A673 (cell line): ENCODE measurements at regions not wholly inside any gene's neighbourhood (a gene's known extent, or its start where the extent isn't known, plus 50 kb on each side); places are given as distances from the start of the nearest gene placed in this dataset.

ENCODE experiments used
- BruUV-seq: library from RNA; stranded (reverse); fragments of 400-500 nt; replicated peaks from 2 replicates; lab custom pipeline; 2021; lab: Mats Ljungman, UMichigan
- CTCF ChIA-PET: fragments of 300-600 bp; sonication (Branson Sonifier 250); formaldehyde crosslinking; loops from one replicate; lab custom pipeline; 2022; ENCODE audit warnings: antibody characterized with exemption; lab: Charles Lee
- POLR2A ChIA-PET: fragments of 300-600 bp; sonication (Branson Sonifier 250); formaldehyde crosslinking; loops from one replicate; lab custom pipeline; 2022; ENCODE audit warnings: antibody characterized with exemption; ENCODE audit not compliant: low non-redundant PET; lab: Charles Lee
- DNase-seq: peaks from one replicate; pipeline ENCODE4 v3.0.0-alpha.2; 2015; ENCODE audit warnings: low spot score
- H3K27ac ChIP-seq: fragments of 200-600 bp; sonication (generic); 2 replicates; pipeline ENCODE4 v1.5.1; 2016; ENCODE audit warnings: mixed run types, low read depth, mild to moderate bottlenecking, mixed read lengths, antibody characterized with exemption, low read length; ENCODE audit not compliant: poor library complexity, severe bottlenecking
- H3K27me3 ChIP-seq: fragments of 200-600 bp; sonication (generic); replicated peaks from 2 replicates; pipeline ENCODE4 v1.6.1; 2017; ENCODE audit warnings: mixed run types, low read depth, mild to moderate bottlenecking, mixed read lengths, antibody characterized with exemption, low read length; ENCODE audit not compliant: insufficient read depth, poor library complexity
- H3K36me3 ChIP-seq: fragments of 200-600 bp; sonication (generic); 2 replicates; pipeline ENCODE4 v1.6.1; 2016; ENCODE audit warnings: mixed run types, mild to moderate bottlenecking, mixed read lengths, antibody characterized with exemption, low read length; ENCODE audit not compliant: insufficient read depth, poor library complexity, severe bottlenecking
- H3K4me1 ChIP-seq: fragments of 200-600 bp; sonication (generic); 2 replicates; pipeline ENCODE4 v1.6.1; 2017; ENCODE audit warnings: mixed run types, mild to moderate bottlenecking, mixed read lengths, antibody characterized with exemption, low read length; ENCODE audit not compliant: insufficient read depth, poor library complexity, severe bottlenecking
- H3K4me3 ChIP-seq: fragments of 200-600 bp; sonication (generic); 2 replicates; pipeline ENCODE4 v1.5.1; 2016; ENCODE audit warnings: low read depth, mixed run types, mild to moderate bottlenecking, mixed read lengths, low read length; ENCODE audit not compliant: poor library complexity, severe bottlenecking
- H3K9me3 ChIP-seq: fragments of 200-600 bp; sonication (generic); 2 replicates; pipeline ENCODE4 v1.6.1; 2016; ENCODE audit warnings: mixed run types, low read depth, mild to moderate bottlenecking, mixed read lengths, antibody characterized with exemption, low read length; ENCODE audit not compliant: poor library complexity, severe bottlenecking
- CTCF ChIP-seq: fragments of 300-800, 200-600 bp; sonication (generic); conservative IDR thresholded peaks from 2 replicates; pipeline ENCODE4 v1.5.1; 2017; ENCODE audit warnings: low read depth, mild to moderate bottlenecking, antibody characterized with exemption, low read length, moderate library complexity, mixed read lengths
- EZH2 ChIP-seq: fragments of 200-600 bp; sonication (generic); IDR thresholded peaks from 2 replicates; pipeline ENCODE4 v1.6.1; 2017; ENCODE audit warnings: borderline replicate concordance, low read depth, mild to moderate bottlenecking, mixed read lengths, antibody characterized with exemption, low read length; ENCODE audit not compliant: poor library complexity, severe bottlenecking
- intact Hi-C: fragments of 100-400 bp; cut with micrococcal nuclease; formaldehyde crosslinking; loops from one replicate; pipeline ENCODE4 v1.10.0; 2022; ENCODE audit not compliant: unreplicated experiment

- H3K27me3 ChIP-seq = no peaks in the 10 kb centered on the region
- peak; percentile 24 for DNase-seq
- no TSS peak for BruUV-seq
- TF ChIP-seq CTCF = no peak
- no peak for TF ChIP-seq EZH2
- no peak overlapping the region for H3K4me3 ChIP-seq
- intact Hi-C loops = no loop called here
- no peaks in the 10 kb centered on the region for H3K36me3 ChIP-seq
- H3K4me1 ChIP-seq = peaks cover 6% of the 10 kb centered on the region
- no peak overlapping the region for H3K27ac ChIP-seq
- ChIA-PET CTCF (no interaction called here), POLR2A (no interaction called here)
- H3K9me3 ChIP-seq = peaks cover 59% of the 10 kb centered on the region
Measured at GRCh38 chr11:37394236-37394870, 796.3 kb upstream of the RAG2 start.

GRCh38 chr11:37391615-37392014 lies 793.6 kb upstream of the RAG2 start:
- intact Hi-C loops = no loop called here
- POLR2A ChIA-PET = no interaction called here
- Histone ChIP-seq H3K4me3 (no peak overlapping the region), H3K9me3 (peaks cover 46% of the 10 kb centered on the region), H3K36me3 (no peaks in the 10 kb centered on the region), H3K27me3 (no peaks in the 10 kb centered on the region), H3K27ac (no peak overlapping the region), H3K4me1 (peaks cover 6% of the 10 kb centered on the region)
- CTCF ChIA-PET = no interaction called here
- no peak for DNase-seq
- BruUV-seq = no TSS peak
- TF ChIP-seq CTCF = no peak
- TF ChIP-seq EZH2 = no peak

GRCh38 chr11:37390576-37391083 lies 792.6 kb upstream of the RAG2 start:
- Histone ChIP-seq H3K9me3 (peaks cover 36% of the 10 kb centered on the region), H3K4me3 (no peak overlapping the region), H3K4me1 (peaks cover 6% of the 10 kb centered on the region), H3K27ac (no peak overlapping the region), H3K27me3 (no peaks in the 10 kb centered on the region), H3K36me3 (no peaks in the 10 kb centered on the region)
- peak; percentile 69 for DNase-seq
- no TSS peak for BruUV-seq
- intact Hi-C loops = no loop called here
- ChIA-PET POLR2A (no interaction called here), CTCF (no interaction called here)
- TF ChIP-seq CTCF (no peak), EZH2 (no peak)
